GM21576 (cell line): ENCODE measurements at regions not wholly inside any gene's neighbourhood (a gene's known extent, or its start where the extent isn't known, plus 50 kb on each side); places are given as distances from the start of the nearest gene placed in this dataset.

Experiments used
- ATAC-seq: cut with Tn5 transposase; IDR thresholded peaks from one replicate; pipeline ENCODE4 v1.9.1; 2021; ENCODE audit warnings: mild to moderate bottlenecking, moderate library complexity; ENCODE audit not compliant: unreplicated experiment

DNA sequence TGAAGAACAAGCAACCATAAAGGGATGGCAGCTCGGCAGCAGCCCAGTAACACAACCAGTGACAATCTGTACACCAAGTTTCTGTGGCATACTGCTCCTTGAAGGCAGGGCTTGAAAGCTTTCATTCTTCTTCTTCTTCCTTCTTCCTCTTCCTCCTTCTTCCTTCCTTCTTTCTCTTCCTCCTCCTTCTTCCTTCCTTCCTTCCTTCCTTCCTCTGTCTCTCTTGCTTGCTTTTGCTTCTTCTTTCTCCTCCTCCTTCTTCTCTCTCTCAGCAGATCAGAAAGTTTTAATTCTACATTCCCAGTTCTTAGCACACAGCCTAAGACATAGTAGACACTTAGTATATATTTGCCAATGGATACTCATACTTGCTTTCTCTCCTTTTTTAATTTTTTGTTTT is 95.9 kb downstream of the GLUL start:
- no peak for ATAC-seq

DNA sequence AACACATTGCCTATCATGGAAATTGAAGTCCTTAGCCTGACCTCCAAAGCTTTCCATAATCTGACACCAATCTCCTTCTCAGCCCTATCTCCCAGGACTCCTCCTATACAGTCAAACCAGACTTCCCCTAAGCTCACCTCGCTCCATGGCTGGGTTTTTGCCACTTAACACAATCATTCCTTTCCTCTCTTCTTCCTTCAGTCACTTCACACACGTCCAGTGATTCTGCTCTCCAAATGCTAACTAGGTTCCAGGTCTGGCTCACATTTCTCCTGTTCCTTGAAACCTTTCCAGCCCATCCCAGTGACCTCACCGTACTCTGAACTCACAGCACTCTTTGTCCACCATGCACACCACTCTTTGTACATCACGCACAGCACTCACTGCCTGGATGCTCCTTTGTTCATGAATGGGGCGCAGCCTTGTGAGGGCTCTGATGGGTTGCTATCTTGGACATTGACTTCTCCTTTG is 98.4 kb downstream of the GLUL start:
- no peak for ATAC-seq

DNA sequence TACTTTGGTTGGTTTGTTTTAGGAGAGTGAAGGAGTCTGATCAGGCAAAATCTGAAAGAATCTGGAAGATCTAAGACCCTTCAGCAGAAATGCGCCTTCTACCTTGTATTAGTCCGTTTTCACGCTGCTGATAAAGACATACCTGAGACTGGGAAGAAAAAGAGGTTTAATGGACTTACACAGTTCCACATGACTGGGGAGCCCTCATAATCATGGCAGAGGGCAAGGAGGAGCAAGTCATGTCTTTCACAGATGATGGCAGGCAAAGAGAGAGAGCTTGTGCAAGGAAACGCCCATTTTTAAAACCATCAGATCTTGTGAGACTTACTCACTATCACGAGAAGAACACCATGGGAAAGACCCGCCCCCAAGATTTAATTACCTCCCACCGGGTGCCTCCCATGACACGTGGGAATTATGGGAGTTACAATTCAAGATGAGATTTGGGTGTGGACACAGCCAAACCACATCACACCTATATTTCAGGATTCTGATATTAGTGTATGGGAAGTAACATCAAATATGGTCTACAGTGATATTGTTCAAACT is 99.3 kb downstream of the GLUL start:
- no peak for ATAC-seq

DNA sequence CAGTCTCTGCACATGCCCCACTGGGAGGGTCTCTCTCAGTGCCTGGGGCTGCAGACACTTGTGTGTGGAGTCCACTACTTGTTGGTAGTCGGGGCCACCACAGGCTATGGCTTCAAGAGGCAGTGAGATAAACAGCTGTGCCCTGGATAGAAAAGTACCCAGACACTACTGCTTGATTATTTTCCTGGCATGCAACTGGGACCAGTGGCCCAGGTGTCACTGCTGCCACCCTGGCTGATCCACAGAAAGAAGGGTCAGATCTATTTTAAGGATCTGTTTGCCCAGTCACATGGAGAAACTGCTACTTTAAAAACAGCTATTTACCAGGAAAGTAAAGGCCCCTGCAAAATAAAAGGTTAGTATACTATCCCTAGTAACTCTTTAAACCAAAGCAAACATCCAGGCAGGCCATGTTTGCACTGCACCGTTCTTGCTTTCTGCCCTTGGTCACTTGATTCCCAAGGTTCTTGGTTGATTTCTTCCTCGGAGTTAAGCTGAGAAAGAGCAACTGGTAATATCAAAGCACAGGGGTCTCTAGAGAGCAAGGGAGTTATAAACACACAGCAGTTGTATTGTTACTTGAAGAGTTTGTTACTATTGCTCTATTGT is 99.9 kb downstream of the GLUL start:
- ATAC-seq, result no peak

DNA sequence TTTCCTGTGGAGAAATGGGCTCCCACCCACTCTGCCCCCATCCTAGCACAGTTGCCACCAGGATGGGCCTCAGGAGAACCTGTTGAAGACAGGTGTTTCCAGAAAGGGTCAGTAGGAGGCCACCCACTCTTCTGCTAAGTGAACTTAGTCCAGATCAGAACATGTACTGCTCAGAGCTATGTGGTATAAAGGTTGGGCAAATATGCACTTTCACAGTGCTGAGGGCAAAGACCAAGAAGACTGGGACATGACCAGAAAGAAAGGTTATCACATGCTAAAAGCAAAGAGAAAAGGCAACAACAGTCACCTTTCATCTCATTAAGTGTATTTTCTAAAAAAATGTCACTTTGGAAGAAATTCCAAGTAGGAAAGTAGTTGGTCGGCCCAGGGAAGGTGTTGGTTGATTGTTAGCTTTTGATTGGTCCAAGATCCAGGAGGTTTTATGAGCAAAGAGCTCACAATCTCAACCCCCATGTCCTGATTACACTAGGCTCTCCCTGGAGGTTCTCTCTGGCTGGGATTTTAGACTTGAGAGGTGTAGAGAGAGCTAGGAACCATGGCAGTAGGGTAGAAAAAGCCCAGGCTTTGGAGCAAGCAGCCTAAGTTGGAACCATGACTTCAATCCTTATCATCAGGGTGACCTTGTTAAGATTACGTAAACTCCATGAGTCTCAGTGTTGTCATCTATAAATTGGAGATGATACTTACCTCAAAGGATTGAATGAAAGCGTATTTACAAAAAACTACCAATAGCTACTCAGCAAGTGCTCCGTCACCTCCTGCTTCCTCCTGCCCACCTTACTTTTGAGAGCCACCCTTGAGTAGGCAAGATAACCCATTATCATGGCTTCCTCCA is 102.6 kb downstream of the GLUL start:
- ATAC-seq, result no peak

DNA sequence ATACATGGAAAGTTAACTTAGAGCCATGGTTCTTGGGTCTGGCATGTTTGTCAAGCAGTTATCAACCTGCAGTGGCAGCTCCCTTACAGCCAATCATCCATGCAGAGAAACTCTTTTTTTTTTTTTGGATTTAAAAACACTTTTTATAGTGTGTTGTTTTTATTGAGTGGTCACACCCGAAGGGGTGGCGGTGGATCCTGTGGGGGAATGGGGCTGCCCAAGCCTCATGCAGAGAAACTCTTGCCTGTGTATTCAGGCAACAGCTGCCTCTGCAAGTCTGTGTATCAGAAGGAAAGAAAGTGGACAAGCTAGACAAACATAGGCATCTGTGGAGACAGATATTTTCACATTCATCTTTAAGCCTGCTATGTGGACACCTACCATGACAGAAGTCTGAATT is 104.8 kb downstream of the GLUL start:
- ATAC-seq, result no peak

DNA sequence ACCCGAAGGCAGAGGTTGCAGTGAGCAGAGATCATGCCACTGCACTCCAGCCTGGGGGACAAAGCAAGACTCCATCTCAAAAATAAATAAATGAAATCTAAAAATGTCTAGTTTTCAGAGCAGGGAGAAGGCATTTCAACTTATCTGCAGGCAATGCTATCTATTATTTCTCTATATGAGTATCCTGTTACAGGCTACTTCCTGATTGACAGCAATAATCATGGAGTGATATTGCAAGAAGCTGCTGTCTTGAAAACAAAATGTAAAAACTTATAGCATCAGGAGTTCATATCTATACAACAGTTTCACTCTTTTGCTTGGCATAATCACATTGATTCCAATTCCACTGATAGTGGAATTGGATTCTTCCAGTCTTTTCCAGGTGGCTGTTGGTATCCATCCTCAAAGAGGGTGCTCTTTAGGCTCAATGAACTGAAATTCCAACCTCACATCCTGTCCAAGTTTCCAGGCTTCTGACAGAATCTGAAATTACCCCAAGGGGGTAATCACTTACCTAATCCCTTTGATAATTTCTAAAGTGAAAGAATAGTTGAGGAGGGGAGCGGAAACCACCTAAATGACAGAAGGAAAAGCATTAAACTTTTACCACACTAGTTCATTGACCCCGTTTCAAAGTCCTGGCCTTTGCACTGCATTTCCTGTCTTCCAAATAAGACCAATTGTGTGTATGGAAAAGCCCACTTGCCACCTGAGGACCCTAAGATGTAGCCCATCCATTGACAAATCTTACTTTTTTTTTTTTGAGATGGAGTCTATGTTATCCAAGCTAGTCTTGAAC is 107.6 kb downstream of the GLUL start:
- ATAC-seq, result no peak

DNA sequence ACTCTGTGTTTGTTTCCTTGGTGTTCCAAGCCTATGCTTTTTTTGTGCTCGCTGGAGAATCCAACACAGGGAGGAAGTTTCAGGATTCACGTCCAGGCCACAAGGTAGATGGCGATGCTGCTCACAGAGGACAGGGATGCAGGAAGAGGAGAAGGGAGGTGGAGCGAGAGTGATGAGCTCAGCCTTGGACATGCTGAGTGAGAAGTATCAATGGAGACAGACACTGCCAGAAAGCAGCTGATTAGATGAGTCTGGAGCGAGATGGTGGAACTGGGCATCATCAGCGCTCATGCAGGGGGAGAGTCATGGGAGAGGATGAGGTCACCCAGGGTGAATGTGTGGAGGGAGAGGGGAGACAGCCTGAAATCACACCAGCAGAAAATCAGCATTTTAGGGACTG is 110.0 kb downstream of the GLUL start:
- no peak for ATAC-seq

DNA sequence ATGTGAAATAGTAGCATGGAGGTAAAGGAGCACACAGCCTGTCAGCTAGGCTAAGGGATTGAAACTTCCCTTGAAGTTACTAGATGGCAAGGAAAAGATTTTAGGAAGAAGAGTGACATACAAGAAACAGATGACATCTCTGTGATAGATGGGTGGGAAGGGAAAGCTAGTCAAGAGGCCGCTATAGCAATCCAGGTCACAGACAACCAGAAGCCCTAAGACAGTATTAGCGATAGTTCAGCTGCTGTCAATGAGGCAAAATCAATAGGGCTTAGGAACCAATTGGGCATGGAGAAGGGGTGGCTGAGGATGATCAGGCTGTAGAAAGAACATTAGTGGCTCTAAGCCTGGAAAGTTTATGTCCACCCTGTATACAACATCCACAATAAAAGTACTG is 111.1 kb downstream of the GLUL start:
- ATAC-seq, result no peak

DNA sequence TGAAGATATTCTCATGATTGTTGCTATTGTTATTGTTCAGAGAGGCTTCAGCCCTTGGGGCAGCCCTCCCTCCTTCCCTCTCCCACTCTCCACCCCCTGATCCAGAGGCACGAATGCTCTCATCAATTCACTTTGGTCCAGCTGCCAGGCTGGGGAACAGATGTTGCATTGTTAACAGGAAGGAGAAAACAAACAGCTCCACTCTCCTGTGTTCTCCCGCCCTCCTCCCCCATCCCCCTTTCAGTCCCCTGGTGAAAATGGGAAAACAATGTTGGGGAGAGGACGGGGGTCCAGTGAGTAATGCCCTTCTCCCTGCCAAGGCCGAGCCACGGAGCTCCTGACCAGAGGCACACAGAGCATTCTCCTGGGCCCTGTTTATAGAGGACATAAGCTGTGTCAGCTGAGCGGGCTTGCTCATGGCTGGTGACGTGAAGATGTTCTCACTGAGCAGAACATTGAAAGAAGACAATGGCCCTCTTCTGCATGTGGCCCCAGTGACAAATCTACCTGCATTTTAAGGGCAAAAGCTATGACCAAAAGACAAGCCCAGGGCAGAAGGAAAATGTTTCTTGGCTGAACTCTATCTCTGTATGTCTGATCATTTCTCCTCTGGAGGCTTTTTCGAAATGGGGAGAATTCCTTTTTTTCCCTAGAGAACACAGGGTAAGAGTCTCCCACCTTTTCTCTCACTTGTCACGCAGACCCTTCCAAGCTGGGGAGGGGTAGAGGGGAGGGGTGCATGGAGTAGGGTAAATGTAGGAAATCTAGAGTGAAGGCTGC is 111.7 kb downstream of the GLUL start:
- ATAC-seq, result no peak

DNA sequence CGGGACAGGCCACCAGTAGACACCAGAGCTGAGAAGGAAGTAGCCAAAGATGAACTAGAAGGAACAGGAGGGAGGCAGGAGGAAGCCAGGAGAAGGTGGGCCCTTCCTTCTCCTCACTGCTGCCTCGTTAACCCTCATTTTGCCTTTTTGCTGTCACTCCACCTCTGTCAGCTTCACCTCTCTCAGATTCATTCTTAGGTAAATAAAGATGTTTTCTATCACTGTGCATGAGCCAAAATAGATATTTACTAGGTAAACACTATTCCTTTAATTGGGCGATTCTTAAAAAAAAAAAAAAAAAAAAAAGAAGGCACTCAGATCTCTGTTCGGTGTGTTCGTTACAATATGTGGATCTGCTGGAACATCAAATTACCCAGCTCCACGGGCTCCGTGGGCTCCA is 112.3 kb downstream of the GLUL start:
- ATAC-seq, result no peak

DNA sequence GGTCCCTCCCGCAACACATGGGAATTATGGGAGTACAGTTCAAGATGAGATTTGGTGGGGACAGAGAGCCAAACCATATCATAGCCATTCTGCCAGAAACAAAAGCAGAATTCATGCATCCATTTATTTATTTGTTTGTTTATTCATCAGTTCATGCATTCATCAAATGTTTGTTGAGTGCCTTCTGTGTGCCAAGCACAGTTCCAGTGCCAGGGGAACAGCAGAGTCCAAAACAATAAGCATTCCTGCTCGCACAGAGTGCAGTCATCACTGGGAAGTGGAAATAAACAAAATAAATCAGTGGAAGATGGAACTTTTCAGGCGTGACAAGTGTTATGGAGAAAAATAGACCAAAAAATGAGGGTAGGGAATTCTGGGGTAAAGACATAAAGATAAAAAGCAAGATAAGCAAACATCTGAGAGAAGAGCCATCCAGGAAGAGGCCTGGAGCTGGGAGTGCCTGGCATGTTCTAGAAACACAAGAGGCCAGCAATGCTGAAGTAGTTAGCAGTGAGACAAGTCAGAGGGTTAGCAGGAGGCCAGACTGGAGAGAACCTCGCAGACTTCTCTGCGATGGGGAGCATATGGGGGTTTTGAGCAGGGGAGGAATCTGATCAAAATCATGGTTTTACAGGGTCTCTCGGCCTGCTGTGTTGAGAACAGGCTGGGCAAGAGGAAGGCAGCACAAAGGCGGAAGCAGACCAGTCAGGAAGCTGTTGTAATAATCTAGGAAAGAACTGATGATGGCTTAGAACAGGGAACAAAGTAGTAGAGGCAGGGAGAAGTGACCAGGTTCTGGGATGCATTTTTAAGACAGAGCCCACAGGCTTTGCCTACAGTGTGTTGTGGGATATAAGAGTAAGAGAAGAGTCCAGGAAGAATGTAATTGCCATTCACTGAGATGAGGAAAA is 113.2 kb downstream of the GLUL start:
- ATAC-seq, result no peak

DNA sequence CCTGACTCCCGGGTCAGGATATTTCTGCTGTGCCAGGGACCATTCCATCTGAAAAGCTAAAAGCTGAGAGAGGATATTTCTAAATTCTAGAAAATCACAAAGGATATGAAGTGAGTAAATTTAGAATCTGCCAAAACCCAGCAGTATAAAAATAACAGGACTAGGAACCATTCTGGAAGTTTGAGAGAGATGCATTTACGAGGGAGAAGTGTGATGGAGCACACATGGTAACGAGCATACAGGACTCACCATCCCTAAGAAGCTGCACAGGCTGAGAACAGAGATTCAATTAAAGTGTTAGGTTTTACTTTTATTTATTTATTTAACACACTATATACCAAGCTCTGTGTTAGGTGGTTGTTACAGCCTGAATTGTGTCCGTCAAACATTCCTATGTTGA is 116.3 kb downstream of the GLUL start:
- ATAC-seq, result no peak

DNA sequence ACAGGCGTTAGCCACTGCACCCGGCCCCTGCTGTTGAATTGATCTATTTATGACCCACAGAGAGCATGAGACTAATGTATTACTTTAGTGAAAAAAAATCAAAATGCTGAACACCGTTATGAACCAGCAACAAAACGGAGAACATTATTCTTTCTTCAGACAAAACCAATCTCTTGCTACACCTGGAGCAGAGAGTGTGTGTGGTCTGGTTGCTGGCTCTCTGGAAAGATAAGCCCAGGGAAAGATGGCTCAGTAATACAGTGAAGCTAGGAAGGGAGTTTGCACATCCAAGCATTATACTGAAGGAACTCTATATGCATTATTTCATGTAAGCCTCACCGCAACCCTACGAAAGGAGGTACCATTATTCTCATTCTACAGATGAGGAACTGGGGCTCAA is 117.0 kb downstream of the GLUL start:
- ATAC-seq, result no peak

DNA sequence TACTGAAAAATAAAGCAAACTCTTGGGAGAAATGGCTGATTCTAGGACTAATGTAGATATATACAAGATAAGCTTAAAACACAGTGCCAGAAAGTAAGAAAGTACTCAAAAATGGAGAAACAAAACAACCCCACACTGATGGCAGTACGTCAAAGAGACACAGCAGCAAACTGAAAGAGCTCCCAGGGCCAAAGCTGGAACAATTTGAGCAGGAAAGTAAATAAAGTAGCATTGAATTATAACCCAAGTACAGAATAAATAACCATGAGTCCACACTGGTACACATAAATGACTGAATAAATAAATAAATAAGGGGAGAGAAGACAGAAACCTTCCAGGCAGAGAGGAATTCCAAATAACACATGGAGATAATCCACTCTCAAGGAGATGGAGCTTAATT is 120.9 kb downstream of the GLUL start:
- no peak for ATAC-seq

DNA sequence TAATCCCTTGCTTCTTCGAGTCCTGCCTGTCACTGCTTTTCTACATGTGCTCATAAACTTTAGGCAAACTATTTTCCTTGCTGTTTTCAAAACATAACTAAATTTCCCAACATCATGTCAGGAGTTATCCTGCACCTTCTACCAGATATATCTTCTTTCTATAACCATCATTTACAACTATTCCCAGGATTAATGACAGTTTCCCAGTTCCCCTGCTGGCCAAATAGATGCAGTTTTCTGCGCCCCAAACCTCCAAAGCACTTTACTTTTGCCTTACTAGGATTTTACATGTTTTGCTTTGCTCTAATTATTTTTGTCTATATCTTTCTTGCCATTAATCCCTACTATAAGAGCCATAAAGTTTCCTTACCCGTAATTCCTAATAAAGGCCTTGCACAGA is 122.5 kb downstream of the GLUL start:
- no peak for ATAC-seq

DNA sequence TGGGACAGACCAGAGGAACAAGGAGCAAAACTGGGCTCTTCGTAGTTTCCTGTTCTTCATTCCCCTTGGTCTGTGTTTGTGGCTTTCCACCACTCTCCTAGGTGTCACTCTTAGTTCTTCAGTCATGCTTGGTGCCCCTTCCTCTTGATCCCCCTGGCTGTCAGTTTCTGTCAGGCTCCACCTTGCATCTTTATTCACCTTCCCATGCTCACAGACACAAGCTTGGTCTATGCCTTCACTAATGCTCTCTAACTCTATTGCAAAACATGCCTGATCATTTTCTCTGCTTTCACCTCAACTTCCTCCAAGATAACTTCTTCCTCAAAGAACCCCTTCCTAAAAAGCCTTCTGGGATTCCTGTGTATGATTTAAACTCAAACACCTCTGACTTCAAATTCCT is 122.9 kb downstream of the GLUL start:
- no peak for ATAC-seq

DNA sequence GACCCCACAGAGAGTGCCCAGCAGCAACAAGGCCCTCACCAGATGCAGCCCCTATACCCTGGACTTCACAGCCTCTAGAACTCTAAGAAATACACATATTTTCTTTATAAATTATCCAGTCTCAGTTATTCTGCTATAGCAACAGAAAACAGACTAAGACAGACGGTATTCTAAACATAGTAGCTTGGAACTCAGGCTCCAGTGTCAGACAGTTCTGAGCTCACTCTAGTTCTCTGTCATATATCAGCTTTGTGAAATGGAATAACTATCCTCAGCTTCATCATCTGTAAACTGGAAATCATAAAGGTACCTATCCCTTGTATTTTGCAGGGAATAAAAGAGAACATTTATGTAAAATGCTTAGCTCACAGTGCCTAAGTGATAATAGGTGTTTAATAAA is 127.4 kb downstream of the GLUL start:
- ATAC-seq, result no peak

DNA sequence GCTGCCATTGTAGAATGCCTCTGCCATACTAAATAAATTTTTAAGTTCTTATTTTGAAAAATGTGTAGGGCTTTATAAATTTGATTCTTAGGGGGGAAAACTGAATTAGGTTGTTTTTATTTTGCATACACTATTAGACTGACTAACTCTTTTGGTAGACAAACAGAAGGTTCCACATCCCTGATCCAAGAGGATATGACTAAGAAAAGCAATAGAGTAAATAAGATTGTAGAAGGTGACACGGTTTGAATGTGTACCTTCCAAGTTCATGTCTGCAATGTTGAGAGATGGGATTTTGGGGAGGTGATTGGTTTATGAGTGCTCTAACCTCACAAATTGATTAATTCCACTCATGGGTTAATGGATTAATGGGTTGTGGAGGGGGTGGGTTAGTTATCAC is 127.9 kb downstream of the GLUL start:
- ATAC-seq, result no peak

DNA sequence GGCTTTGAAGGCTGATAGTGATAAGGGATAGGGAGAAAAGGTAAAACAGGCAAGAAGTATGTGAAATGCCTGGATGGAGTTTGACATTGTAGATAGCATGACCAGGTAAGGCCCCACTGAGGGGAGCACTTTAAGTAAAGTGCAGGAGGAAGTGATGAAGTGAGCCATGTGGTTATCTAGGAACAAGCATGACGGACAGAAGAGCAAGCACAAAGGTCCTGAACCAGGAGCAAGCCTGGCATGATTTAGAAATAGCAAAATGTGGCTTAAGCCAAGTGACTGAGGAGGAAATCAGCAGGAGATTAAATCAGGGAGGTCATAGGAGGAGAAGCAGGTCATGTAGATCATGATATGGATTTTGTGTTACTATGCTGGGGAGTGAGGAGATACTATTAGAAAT is 129.2 kb downstream of the GLUL start:
- no peak for ATAC-seq
